ENCODE measurements at regions not wholly inside any gene's neighbourhood (a gene's known extent, or its start where the extent isn't known, plus 50 kb on each side); places are given as distances from the start of the nearest gene placed in this dataset.

DNA sequence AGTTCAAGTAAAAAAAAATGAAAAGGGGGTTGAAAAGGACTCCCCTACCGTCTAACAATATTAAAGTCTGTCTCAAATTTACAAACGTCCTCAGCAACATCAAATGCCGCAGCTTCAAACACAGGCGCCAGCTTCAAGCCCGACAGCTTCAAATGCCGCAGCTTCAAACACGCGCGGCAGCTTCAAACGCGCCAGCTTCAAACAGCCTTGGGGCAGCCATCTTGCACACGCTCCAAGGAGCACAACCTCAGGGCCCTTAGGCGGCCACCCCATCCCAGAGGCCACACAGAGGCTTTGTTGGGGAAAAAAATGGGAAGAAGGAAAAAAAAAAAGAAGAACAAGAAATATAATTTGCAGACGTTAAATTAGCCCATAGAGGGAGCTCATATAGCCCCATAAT is 244.4 kb upstream of the VRK2 start:
- Histone ChIP-seq H4K5ac (ENCODE audit: insufficient read length, low read depth, low read length) (no peak overlapping the region), H2BK120ac (ENCODE audit: low read depth, low read length, poor library complexity, severe bottlenecking) (no peak overlapping the region), H3K56ac (ENCODE audit: insufficient read length, low read depth, low read length) (no peak overlapping the region), H3K18ac (ENCODE audit: insufficient read length, low read depth, low read length) (no peak overlapping the region), H3K14ac (ENCODE audit: insufficient read depth, low read length) (no peak overlapping the region), H3K9me3 (ENCODE audit: control insufficient read depth, low read depth, low read length) (no peaks in the 10 kb centered on the region), H2BK20ac (ENCODE audit: low read depth, low read length, poor library complexity, severe bottlenecking) (no peak overlapping the region), H3K27ac (ENCODE audit: insufficient read length, low read depth, low read length) (no peak overlapping the region), H3K4me2 (ENCODE audit: insufficient read depth, insufficient read length, low read length) (no peak overlapping the region), H2AFZ (ENCODE audit: low read length) (no peak overlapping the region), H2BK12ac (ENCODE audit: insufficient read length, low read depth, low read length) (peak overlapping the region; percentile 62), H3T11ph (ENCODE audit: low read length) (no peak overlapping the region), H3K23me2 (ENCODE audit: insufficient read length, low read depth, low read length, poor library complexity, severe bottlenecking) (no peaks in the 10 kb centered on the region), H3K4ac (ENCODE audit: low read depth, low read length) (no peak overlapping the region), H3K9ac (ENCODE audit: extremely low read depth, insufficient read length, low read length) (no peak overlapping the region), H2AK5ac (ENCODE audit: insufficient read length, low read length) (no peak overlapping the region), H3K4me1 (ENCODE audit: insufficient read depth, low read length) (no peaks in the 10 kb centered on the region), H4K20me1 (ENCODE audit: control insufficient read depth, insufficient read depth, insufficient read length) (no peaks in the 10 kb centered on the region), H3K27me3 (ENCODE audit: insufficient read depth, low read length) (no peaks in the 10 kb centered on the region), H3K23ac (ENCODE audit: insufficient read length, low read depth, low read length) (no peak overlapping the region), H3K79me2 (ENCODE audit: insufficient read depth, low read length) (no peaks in the 10 kb centered on the region), H3K79me1 (ENCODE audit: insufficient read depth, low read depth, low read length, poor library complexity, severe bottlenecking) (no peaks in the 10 kb centered on the region), H2BK5ac (ENCODE audit: insufficient read length, low read length) (no peak overlapping the region), H4K91ac (ENCODE audit: insufficient read length, low read depth, low read length) (no peak overlapping the region), H2BK15ac (ENCODE audit: low read depth, low read length) (no peak overlapping the region), H4K8ac (replicated peaks; ENCODE audit: insufficient read length, low read depth, low read length) (no peak overlapping the region)
- TF ChIP-seq, protein P1, sequence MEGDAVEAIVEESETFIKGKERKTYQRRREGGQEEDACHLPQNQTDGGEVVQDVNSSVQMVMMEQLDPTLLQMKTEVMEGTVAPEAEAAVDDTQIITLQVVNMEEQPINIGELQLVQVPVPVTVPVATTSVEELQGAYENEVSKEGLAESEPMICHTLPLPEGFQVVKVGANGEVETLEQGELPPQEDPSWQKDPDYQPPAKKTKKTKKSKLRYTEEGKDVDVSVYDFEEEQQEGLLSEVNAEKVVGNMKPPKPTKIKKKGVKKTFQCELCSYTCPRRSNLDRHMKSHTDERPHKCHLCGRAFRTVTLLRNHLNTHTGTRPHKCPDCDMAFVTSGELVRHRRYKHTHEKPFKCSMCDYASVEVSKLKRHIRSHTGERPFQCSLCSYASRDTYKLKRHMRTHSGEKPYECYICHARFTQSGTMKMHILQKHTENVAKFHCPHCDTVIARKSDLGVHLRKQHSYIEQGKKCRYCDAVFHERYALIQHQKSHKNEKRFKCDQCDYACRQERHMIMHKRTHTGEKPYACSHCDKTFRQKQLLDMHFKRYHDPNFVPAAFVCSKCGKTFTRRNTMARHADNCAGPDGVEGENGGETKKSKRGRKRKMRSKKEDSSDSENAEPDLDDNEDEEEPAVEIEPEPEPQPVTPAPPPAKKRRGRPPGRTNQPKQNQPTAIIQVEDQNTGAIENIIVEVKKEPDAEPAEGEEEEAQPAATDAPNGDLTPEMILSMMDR (conservative IDR thresholded peaks at IDR 0.05), result no peak
- peaks cover 9 to 10% of the 10 kb centered on the region in 2 experiments for H3K4me1 Mint-ChIP-seq
- peaks cover 8 to 44% (median 16%) of the 10 kb centered on the region in 3 experiments for H3K36me3 Mint-ChIP-seq (ENCODE audit: insufficient read depth in 1 of 3, low read depth in 3 of 3)
- no peaks in the 10 kb centered on the region for H3K27me3 Mint-ChIP-seq (ENCODE audit: low read depth)
- H3K27ac Mint-ChIP-seq, result no peak overlapping the region
- no peak for DNase-seq
- H3K9me3 Mint-ChIP-seq, result peaks cover 14 to 20% of the 10 kb centered on the region in 2 experiments
- no CpG with 5 or more reads among the region's 14 CpGs for WGBS (ENCODE audit: extremely low coverage, insufficient read length, low lambda C conversion rate)
- H3K4me3 Mint-ChIP-seq, result no peak overlapping the region

All from H9 (cell line).